ENCODE measurements at regions not wholly inside any gene's neighbourhood (a gene's known extent, or its start where the extent isn't known, plus 50 kb on each side); places are given as distances from the start of the nearest gene placed in this dataset.

DNA sequence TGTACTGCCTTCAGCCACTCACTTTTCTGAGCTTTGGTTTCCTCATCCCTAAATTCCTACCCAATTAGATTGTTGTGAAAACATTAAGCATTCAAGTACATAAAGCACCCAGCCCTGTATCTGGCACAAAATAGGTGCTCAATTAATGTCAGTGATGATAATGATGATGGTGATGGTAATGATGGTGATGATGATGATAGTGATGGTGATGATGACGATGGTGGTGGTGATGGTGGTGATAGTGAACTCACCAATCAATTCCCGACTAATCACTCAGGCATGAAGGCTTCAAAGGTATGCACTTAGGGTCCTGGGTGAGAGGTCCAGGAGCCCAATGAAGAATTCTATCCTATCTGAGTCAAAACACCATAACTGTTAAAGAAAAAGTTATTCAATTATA is 383.5 kb downstream of the MATN1 start:
- H3K4me3 ChIP-seq (ENCODE audit: low read length), result no peak overlapping the region
- peaks cover 4% of the 10 kb centered on the region for H3K27me3 Mint-ChIP-seq (ENCODE audit: insufficient read depth)
- H3K27me3 ChIP-seq (ENCODE audit: control insufficient read depth, insufficient read depth, low read length, poor library complexity, severe bottlenecking), result no peaks in the 10 kb centered on the region
- H3K27ac ChIP-seq (ENCODE audit: low read depth, low read length), result no peak overlapping the region
- H3K4me1 ChIP-seq (ENCODE audit: control insufficient read depth, insufficient read depth, low read length), result no peaks in the 10 kb centered on the region
- H3K9me3 ChIP-seq (ENCODE audit: control insufficient read depth, low read length), result peaks cover 14% of the 10 kb centered on the region
- peaks cover 3% of the 10 kb centered on the region for H3K9me3 Mint-ChIP-seq
- TF ChIP-seq, protein P1, sequence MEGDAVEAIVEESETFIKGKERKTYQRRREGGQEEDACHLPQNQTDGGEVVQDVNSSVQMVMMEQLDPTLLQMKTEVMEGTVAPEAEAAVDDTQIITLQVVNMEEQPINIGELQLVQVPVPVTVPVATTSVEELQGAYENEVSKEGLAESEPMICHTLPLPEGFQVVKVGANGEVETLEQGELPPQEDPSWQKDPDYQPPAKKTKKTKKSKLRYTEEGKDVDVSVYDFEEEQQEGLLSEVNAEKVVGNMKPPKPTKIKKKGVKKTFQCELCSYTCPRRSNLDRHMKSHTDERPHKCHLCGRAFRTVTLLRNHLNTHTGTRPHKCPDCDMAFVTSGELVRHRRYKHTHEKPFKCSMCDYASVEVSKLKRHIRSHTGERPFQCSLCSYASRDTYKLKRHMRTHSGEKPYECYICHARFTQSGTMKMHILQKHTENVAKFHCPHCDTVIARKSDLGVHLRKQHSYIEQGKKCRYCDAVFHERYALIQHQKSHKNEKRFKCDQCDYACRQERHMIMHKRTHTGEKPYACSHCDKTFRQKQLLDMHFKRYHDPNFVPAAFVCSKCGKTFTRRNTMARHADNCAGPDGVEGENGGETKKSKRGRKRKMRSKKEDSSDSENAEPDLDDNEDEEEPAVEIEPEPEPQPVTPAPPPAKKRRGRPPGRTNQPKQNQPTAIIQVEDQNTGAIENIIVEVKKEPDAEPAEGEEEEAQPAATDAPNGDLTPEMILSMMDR (conservative IDR thresholded peaks at IDR 0.05), result no peak
- H3K36me3 Mint-ChIP-seq (ENCODE audit: low read depth), result no peaks in the 10 kb centered on the region
- H3K4me1 Mint-ChIP-seq, result peaks cover 4% of the 10 kb centered on the region
- WGBS, 2 experiments (ENCODE audit: insufficient coverage in 1 of 2, insufficient read length in 1 of 2), result 83 to 88% methylated on average over 1 to 2 of the region's 2 CpGs
- H3K36me3 ChIP-seq (ENCODE audit: control insufficient read depth, insufficient read depth, low read length), result no peaks in the 10 kb centered on the region
- no peak for DNase-seq
- H3K27ac Mint-ChIP-seq, result no peak overlapping the region
- H3K9ac ChIP-seq (ENCODE audit: extremely low read depth, low read length, poor library complexity, severe bottlenecking), result no peak overlapping the region
- H3K4me3 Mint-ChIP-seq, result no peak overlapping the region

DNA sequence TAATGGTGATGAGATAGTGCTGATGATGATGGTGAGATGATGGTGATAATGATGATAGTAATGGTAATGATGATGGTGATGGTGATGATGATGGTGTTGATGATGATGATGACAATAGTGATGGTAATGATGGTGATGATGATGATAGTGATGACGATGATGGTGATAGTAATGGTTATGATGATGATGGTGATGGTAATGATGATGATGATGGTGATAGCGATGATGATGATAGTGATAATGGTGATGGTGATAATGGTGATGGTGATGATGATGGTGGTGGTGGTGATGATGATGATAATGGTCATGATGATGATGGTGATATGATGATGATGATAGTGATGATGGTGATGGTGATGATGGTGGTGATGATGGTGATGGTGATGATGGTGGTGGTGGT is 384.6 kb downstream of the MATN1 start:
- no peaks in the 10 kb centered on the region for H3K27me3 ChIP-seq (ENCODE audit: control insufficient read depth, insufficient read depth, low read length, poor library complexity, severe bottlenecking)
- Mint-ChIP-seq H3K36me3 (ENCODE audit: low read depth) (no peaks in the 10 kb centered on the region), H3K9me3 (peaks cover 2% of the 10 kb centered on the region), H3K4me3 (no peak overlapping the region), H3K27ac (no peak overlapping the region), H3K27me3 (ENCODE audit: insufficient read depth) (peaks cover 4% of the 10 kb centered on the region), H3K4me1 (peaks cover 4% of the 10 kb centered on the region)
- no peaks in the 10 kb centered on the region for H3K4me1 ChIP-seq (ENCODE audit: control insufficient read depth, insufficient read depth, low read length)
- H3K4me3 ChIP-seq (ENCODE audit: low read length), result no peak overlapping the region
- TF ChIP-seq, protein P1 (conservative IDR thresholded peaks at IDR 0.05), result no peak
- H3K36me3 ChIP-seq (ENCODE audit: control insufficient read depth, insufficient read depth, low read length), result no peaks in the 10 kb centered on the region
- peaks cover 5% of the 10 kb centered on the region for H3K9me3 ChIP-seq (ENCODE audit: control insufficient read depth, low read length)
- no peak for DNase-seq
- H3K27ac ChIP-seq (ENCODE audit: low read depth, low read length), result no peak overlapping the region
- WGBS, 2 experiments (ENCODE audit: insufficient coverage in 1 of 2, insufficient read length in 1 of 2), result 90 to 95% methylated on average over 2 of the region's 2 CpGs
- H3K9ac ChIP-seq (ENCODE audit: extremely low read depth, low read length, poor library complexity, severe bottlenecking), result no peak overlapping the region

DNA sequence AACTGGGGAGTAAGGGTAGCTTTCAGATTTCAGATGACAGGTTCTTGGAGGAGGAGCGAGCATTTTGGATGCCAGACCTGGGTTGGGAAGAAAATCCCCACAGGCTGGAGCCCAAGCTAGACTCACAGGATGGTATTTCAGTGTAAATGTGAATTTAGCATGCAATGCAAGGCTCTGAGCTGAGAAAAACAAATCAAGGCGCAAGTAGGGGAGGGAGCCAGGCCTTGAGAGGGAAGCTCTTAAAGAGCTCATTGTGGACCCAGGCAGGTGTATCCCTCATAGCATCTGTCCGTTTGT is 386.1 kb downstream of the MATN1 start:
- Mint-ChIP-seq H3K4me3 (no peak overlapping the region), H3K36me3 (ENCODE audit: low read depth) (no peaks in the 10 kb centered on the region), H3K27ac (no peak overlapping the region), H3K27me3 (ENCODE audit: insufficient read depth) (no peaks in the 10 kb centered on the region), H3K9me3 (no peaks in the 10 kb centered on the region), H3K4me1 (peaks cover 12% of the 10 kb centered on the region)
- no peak overlapping the region for H3K27ac ChIP-seq (ENCODE audit: low read depth, low read length)
- H3K36me3 ChIP-seq (ENCODE audit: control insufficient read depth, insufficient read depth, low read length), result no peaks in the 10 kb centered on the region
- DNase-seq, result peak; percentile 29
- H3K27me3 ChIP-seq (ENCODE audit: control insufficient read depth, insufficient read depth, low read length, poor library complexity, severe bottlenecking), result no peaks in the 10 kb centered on the region
- H3K9me3 ChIP-seq (ENCODE audit: control insufficient read depth, low read length), result no peaks in the 10 kb centered on the region
- H3K4me3 ChIP-seq (ENCODE audit: low read length), result no peak overlapping the region
- no peaks in the 10 kb centered on the region for H3K4me1 ChIP-seq (ENCODE audit: control insufficient read depth, insufficient read depth, low read length)
- no peak overlapping the region for H3K9ac ChIP-seq (ENCODE audit: extremely low read depth, low read length, poor library complexity, severe bottlenecking)
- TF ChIP-seq, protein P1 (conservative IDR thresholded peaks at IDR 0.05), result no peak
- 88 to 100% methylated on average over 1 to 3 of the region's 3 CpGs for WGBS, 2 experiments (ENCODE audit: insufficient coverage in 1 of 2, insufficient read length in 1 of 2)

Data from endodermal cell (in vitro differentiated cells).